ENCODE measurements at regions not wholly inside any gene's neighbourhood (a gene's known extent, or its start where the extent isn't known, plus 50 kb on each side); places are given as distances from the start of the nearest gene placed in this dataset.

DNA sequence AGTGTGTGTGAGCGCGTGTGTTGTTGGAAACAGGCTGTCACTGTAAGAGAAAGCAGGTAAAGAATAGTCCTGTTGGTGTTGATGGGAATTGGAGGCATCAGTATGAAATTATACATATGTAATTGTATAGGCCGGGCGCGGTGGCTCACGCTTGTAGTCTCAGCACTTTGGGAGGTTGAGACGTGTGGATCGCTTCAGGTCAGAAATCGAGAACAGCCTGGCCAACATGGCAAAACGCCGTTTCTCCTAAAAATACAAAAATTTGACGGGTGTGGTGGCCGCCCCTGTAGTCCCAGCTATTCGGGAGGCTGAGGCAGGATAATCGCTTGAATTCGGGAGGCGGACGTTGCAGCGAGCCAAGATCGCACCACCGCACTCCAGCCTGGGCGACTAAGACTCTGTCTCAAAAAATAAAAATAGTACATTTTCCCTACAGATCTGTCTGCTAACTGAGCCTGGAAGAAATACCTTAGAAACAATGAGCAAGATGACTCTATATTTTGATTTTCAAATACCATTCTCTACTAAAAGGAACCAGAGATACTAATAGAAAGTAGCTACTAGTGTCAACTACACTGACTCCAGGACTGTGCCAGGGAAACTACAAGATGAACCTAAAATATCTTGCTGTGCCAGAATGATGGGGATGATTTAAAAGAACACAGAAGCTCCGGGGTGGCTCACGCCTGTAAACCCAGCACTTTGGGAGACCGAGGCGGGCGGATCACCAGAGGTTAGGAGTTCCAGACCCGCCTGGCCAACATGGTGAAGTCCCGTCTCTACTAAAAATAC is 110.8 kb downstream of the TRIM27 start:
- TF ChIP-seq, protein P1, sequence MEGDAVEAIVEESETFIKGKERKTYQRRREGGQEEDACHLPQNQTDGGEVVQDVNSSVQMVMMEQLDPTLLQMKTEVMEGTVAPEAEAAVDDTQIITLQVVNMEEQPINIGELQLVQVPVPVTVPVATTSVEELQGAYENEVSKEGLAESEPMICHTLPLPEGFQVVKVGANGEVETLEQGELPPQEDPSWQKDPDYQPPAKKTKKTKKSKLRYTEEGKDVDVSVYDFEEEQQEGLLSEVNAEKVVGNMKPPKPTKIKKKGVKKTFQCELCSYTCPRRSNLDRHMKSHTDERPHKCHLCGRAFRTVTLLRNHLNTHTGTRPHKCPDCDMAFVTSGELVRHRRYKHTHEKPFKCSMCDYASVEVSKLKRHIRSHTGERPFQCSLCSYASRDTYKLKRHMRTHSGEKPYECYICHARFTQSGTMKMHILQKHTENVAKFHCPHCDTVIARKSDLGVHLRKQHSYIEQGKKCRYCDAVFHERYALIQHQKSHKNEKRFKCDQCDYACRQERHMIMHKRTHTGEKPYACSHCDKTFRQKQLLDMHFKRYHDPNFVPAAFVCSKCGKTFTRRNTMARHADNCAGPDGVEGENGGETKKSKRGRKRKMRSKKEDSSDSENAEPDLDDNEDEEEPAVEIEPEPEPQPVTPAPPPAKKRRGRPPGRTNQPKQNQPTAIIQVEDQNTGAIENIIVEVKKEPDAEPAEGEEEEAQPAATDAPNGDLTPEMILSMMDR (IDR thresholded peaks at IDR 0.05; ENCODE audit: low read depth, low read length, missing control alignments): no peak
- in situ Hi-C loops (cut with HindIII; ENCODE audit: low sequenced_read_pairs): no loop called here
- no peak overlapping the region for H3K4me3 ChIP-seq (ENCODE audit: low read depth, low read length)
- no peak for DNase-seq (ENCODE audit: low read depth)

DNA sequence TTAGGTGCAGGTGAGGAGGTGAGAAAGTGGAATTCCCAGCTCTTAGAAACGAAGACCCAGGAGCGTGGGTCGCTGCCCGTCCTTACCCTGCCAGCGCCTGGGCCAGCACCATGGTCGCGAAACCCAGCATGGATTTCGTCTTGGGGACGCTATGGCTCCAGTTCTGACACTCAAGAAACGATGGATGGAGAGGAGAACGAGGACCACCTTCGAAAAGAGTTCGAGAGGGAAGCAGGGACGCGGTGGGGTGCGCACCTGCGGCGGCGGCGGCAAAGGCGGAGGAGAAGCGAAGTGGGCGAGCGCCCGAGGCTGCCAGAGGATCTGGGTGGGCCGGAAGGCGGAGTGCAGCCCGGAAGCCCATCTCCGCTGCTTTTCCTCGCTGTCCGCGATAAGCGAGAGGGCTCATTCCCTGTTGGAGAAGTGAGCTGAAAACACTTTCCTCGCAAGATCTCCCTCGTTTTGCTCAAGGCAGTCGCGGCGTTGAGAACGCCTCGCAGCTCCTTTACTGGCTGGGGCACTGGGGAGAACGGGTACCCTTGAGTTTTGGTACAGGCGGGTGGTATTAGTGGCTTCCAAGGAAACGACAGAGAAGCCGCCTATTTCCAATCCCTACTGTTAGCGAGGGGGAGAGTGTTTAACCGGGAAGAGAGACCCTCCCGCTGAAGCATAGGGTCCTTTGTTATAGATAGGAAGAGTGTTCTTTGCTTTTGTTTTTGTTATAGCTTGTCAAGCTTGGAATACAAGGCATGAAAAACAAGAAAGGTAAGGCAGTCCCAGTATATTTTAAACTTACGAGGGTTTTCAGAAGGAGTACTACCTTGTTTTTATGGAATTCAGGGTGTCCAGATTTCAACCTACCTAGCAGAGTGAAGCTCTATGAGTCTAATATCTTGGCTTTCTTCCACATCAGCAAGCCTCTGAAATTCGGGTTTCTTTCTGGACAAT is 109.5 kb downstream of the TRIM27 start:
- TF ChIP-seq, protein P1 (IDR thresholded peaks at IDR 0.05; ENCODE audit: low read depth, low read length, missing control alignments): no peak
- DNase-seq (ENCODE audit: low read depth): no peak
- in situ Hi-C loops (cut with HindIII; ENCODE audit: low sequenced_read_pairs): no loop called here
- peak overlapping the region; percentile 13 for H3K4me3 ChIP-seq (ENCODE audit: low read depth, low read length)

DNA sequence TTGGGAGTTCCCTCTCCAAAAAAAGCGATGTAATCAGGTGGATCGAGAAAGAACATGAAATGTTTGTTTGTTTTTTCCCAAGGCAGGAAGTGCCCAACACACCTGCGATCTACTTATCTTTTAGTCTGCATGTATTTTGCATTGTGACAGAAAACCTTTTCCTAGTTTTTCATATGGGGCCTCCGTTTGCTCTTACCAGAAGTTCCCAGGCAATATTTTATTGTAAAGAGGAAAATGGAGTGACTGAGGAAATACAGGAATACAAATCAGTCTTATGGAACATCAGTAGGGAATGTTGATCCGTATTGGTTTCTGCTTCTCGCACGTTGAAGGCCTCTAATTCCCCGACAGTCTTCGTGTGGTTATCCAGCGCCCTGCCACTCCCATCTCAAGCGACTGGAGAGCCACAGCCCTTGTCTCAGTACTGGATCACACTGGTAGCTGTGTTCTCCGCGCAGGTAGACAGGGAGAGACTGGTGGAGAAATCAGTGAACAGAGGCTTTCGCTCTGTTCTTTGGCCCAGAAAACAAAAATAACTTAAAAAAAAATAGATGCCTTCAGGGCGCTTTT is 107.4 kb downstream of the TRIM27 start:
- DNase-seq (ENCODE audit: low read depth): no peak
- in situ Hi-C loops (cut with HindIII; ENCODE audit: low sequenced_read_pairs): no loop called here
- peak overlapping the region; percentile 15 for H3K4me3 ChIP-seq (ENCODE audit: low read depth, low read length)
- TF ChIP-seq, protein P1 (IDR thresholded peaks at IDR 0.05; ENCODE audit: low read depth, low read length, missing control alignments): no peak

DNA sequence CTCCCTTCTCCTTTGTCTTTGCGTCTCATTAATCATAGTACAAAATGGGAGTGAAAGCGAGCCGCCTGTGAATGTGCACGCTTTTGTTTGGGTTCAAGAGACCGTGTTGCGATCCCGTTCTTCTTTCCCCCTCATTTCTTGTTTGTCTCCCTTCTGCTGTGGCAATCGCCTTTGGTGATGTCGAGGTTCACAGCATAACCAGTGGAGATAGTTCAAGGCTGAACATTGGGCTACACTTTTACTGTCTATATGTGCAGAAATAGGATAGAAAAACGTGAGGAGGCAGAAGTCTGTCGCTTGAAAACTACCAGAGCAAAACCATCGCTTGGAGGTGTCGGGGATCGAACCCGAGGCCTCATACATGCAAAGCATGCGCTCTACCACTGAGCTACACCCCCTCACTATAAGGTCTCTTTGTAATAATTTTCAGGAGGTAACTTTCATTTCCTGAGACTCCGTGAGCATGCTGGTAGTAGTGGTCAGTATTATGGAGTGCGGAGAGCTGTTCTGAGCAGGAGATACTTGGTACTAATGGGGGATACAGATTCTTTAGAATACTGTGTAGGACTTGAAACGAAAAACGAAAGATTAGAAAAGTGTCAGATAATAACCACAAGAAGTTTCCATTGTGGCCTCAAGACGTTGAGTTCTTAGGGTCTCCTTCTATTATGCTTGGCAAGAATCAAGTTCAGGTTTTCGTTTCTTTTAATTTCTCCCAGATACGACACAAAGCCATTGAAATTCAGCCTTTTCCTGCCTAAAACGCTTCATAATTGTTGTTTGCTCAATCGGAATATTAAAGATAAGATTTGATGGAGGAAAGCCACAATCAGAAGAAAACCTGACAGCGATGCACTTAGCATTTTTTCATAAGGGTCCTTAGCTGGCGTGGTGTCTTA is 106.6 kb downstream of the TRIM27 start:
- in situ Hi-C loops (cut with HindIII; ENCODE audit: low sequenced_read_pairs): no loop called here
- H3K4me3 ChIP-seq (ENCODE audit: low read depth, low read length): peak overlapping the region; percentile 15
- DNase-seq (ENCODE audit: low read depth): no peak
- TF ChIP-seq, protein P1 (IDR thresholded peaks at IDR 0.05; ENCODE audit: low read depth, low read length, missing control alignments): no peak

DNA sequence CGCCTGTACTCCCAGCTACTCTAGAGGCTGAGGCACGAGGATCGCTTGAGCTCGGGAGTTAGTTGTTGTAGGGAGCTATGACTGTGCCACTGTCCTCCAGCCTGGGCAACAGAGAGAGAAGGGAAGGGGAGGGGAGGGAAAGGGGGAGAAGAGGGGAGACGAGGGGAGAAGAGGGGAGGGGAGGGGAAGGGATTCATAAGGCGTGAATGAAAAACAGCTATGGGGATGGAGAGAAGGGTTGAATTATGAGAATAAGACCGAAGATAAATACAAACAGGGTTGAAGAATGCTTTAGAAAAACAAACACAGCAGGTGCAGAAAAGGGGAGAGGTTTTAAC is 106.0 kb downstream of the TRIM27 start:
- no peak overlapping the region for H3K4me3 ChIP-seq (ENCODE audit: low read depth, low read length)
- in situ Hi-C loops (cut with HindIII; ENCODE audit: low sequenced_read_pairs): no loop called here
- TF ChIP-seq, protein P1 (IDR thresholded peaks at IDR 0.05; ENCODE audit: low read depth, low read length, missing control alignments): no peak
- DNase-seq (ENCODE audit: low read depth): no peak

Measured in astrocyte of the cerebellum (primary cell).